ENCODE measurements at regions not wholly inside any gene's neighbourhood (a gene's known extent, or its start where the extent isn't known, plus 50 kb on each side); places are given as distances from the start of the nearest gene placed in this dataset.

GRCh38 chr11:100618914-100619313, 68.2 kb upstream of the ARHGAP42 start:
- TF ChIP-seq EZH2 (IDR thresholded peaks at IDR 0.05; ENCODE audit: low read length, missing control alignments), result no peak
- TF ChIP-seq, protein P1, sequence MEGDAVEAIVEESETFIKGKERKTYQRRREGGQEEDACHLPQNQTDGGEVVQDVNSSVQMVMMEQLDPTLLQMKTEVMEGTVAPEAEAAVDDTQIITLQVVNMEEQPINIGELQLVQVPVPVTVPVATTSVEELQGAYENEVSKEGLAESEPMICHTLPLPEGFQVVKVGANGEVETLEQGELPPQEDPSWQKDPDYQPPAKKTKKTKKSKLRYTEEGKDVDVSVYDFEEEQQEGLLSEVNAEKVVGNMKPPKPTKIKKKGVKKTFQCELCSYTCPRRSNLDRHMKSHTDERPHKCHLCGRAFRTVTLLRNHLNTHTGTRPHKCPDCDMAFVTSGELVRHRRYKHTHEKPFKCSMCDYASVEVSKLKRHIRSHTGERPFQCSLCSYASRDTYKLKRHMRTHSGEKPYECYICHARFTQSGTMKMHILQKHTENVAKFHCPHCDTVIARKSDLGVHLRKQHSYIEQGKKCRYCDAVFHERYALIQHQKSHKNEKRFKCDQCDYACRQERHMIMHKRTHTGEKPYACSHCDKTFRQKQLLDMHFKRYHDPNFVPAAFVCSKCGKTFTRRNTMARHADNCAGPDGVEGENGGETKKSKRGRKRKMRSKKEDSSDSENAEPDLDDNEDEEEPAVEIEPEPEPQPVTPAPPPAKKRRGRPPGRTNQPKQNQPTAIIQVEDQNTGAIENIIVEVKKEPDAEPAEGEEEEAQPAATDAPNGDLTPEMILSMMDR (conservative IDR thresholded peaks at IDR 0.05 in 1 of 2, IDR thresholded peaks at IDR 0.05 in 1 of 2; ENCODE audit: low read depth in 1 of 2, low read length in 2 of 2), result no peak
- Histone ChIP-seq H3K79me2 (ENCODE audit: control insufficient read depth, insufficient read depth, low read length) (no peaks in the 10 kb centered on the region), H3K4me2 (ENCODE audit: extremely low read depth, insufficient read depth, low read length) (no peak overlapping the region), H3K27me3 (ENCODE audit: control insufficient read depth, insufficient read depth, low read length) (no peaks in the 10 kb centered on the region), H4K20me1 (ENCODE audit: control insufficient read depth, extremely low read depth, insufficient read depth, low read length) (no peaks in the 10 kb centered on the region), H3K9ac (ENCODE audit: insufficient read depth, low read length) (no peak overlapping the region), H3K9me3 (ENCODE audit: control insufficient read depth, insufficient read depth, low read depth, low read length) (no peaks in the 10 kb centered on the region), H3K4me1 (ENCODE audit: control insufficient read depth, extremely low read depth, insufficient read depth, low read length) (no peaks in the 10 kb centered on the region), H3K27ac (ENCODE audit: insufficient read depth, low read length) (no peak overlapping the region), H2AFZ (ENCODE audit: low read length) (no peak overlapping the region), H3K36me3 (ENCODE audit: control insufficient read depth, insufficient read depth, low read length) (no peaks in the 10 kb centered on the region), H3K4me3 (replicated peaks in 1 of 4; ENCODE audit: control extremely low read depth in 1 of 4, insufficient read depth in 1 of 4, low read depth in 3 of 4, low read length in 4 of 4) (no peak overlapping the region)
- DNase-seq (ENCODE audit: low read depth in 2 of 2), result no peak

DNA sequence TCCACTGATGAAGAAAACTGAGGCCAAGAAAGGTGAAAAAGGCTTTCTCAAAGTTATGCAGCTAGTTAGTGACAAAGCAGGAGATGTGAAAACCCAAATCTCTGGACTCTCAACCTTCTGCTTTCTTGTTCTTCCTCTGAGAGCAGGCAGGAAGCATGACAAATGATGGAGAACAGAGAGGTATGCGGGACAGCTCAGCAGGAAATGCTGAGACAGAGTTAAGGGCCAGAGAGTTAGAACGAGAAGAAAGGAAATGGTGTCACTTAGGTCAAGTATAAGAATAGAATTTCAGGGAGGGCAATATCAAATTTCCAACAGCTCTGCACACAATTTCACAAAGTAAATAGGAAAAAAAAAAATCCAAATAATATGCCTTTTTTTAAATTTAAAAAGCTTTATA, 67.6 kb upstream of the ARHGAP42 start:
- no peak overlapping the region for H3K4me2 ChIP-seq (ENCODE audit: extremely low read depth, insufficient read depth, low read length)
- no peaks in the 10 kb centered on the region for H4K20me1 ChIP-seq (ENCODE audit: control insufficient read depth, extremely low read depth, insufficient read depth, low read length)
- H2AFZ ChIP-seq (ENCODE audit: low read length), result no peak overlapping the region
- no peak overlapping the region for H3K4me3 ChIP-seq (replicated peaks in 1 of 4; ENCODE audit: control extremely low read depth in 1 of 4, insufficient read depth in 1 of 4, low read depth in 3 of 4, low read length in 4 of 4)
- no peaks in the 10 kb centered on the region for H3K27me3 ChIP-seq (ENCODE audit: control insufficient read depth, insufficient read depth, low read length)
- peak in 1 of 2 donors; percentile 56 for DNase-seq (ENCODE audit: low read depth in 2 of 2)
- no peaks in the 10 kb centered on the region for H3K79me2 ChIP-seq (ENCODE audit: control insufficient read depth, insufficient read depth, low read length)
- no peaks in the 10 kb centered on the region for H3K9me3 ChIP-seq (ENCODE audit: control insufficient read depth, insufficient read depth, low read depth, low read length)
- TF ChIP-seq, protein P1 (conservative IDR thresholded peaks at IDR 0.05 in 1 of 2, IDR thresholded peaks at IDR 0.05 in 1 of 2; ENCODE audit: low read depth in 1 of 2, low read length in 2 of 2), result no peak
- TF ChIP-seq EZH2 (IDR thresholded peaks at IDR 0.05; ENCODE audit: low read length, missing control alignments), result no peak
- no peaks in the 10 kb centered on the region for H3K4me1 ChIP-seq (ENCODE audit: control insufficient read depth, extremely low read depth, insufficient read depth, low read length)
- H3K27ac ChIP-seq (ENCODE audit: insufficient read depth, low read length), result no peak overlapping the region
- H3K9ac ChIP-seq (ENCODE audit: insufficient read depth, low read length), result no peak overlapping the region
- H3K36me3 ChIP-seq (ENCODE audit: control insufficient read depth, insufficient read depth, low read length), result no peaks in the 10 kb centered on the region

DNA sequence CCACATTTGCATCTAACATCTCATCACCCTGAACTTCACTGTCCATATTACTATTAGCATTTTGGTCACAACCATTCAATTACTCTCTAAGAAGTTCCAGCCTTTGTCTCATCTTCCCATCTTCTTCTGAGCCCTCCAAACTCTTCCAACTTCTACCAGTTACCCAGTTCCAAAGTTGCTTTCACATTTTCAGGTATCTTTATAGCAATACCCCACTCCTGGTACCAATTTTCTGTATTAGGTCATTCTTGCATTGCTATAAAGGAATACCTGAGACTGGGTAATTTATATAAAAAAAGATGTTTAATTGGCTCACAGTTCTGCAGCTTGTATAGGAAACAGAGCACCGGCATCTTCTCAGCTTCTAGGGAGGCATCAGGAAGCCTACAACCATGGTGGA, 64.7 kb upstream of the ARHGAP42 start:
- H2AFZ ChIP-seq (ENCODE audit: low read length), result no peak overlapping the region
- H3K4me2 ChIP-seq (ENCODE audit: extremely low read depth, insufficient read depth, low read length), result no peak overlapping the region
- DNase-seq (ENCODE audit: low read depth in 2 of 2), result no peak
- H3K79me2 ChIP-seq (ENCODE audit: control insufficient read depth, insufficient read depth, low read length), result no peaks in the 10 kb centered on the region
- H3K27me3 ChIP-seq (ENCODE audit: control insufficient read depth, insufficient read depth, low read length), result no peaks in the 10 kb centered on the region
- H3K9me3 ChIP-seq (ENCODE audit: control insufficient read depth, insufficient read depth, low read depth, low read length), result no peaks in the 10 kb centered on the region
- no peaks in the 10 kb centered on the region for H3K4me1 ChIP-seq (ENCODE audit: control insufficient read depth, extremely low read depth, insufficient read depth, low read length)
- no peak overlapping the region for H3K27ac ChIP-seq (ENCODE audit: insufficient read depth, low read length)
- no peaks in the 10 kb centered on the region for H4K20me1 ChIP-seq (ENCODE audit: control insufficient read depth, extremely low read depth, insufficient read depth, low read length)
- H3K9ac ChIP-seq (ENCODE audit: insufficient read depth, low read length), result no peak overlapping the region
- H3K4me3 ChIP-seq (replicated peaks in 1 of 4; ENCODE audit: control extremely low read depth in 1 of 4, insufficient read depth in 1 of 4, low read depth in 3 of 4, low read length in 4 of 4), result no peak overlapping the region
- no peaks in the 10 kb centered on the region for H3K36me3 ChIP-seq (ENCODE audit: control insufficient read depth, insufficient read depth, low read length)
- TF ChIP-seq, protein P1 (conservative IDR thresholded peaks at IDR 0.05 in 1 of 2, IDR thresholded peaks at IDR 0.05 in 1 of 2; ENCODE audit: low read depth in 1 of 2, low read length in 2 of 2), result no peak
- TF ChIP-seq EZH2 (IDR thresholded peaks at IDR 0.05; ENCODE audit: low read length, missing control alignments), result no peak
